Mucosa of rectum (tissue), 2 donors: ENCODE measurements at regions not wholly inside any gene's neighbourhood (a gene's known extent, or its start where the extent isn't known, plus 50 kb on each side); places are given as distances from the start of the nearest gene placed in this dataset.

Source experiments
- H3K27ac ChIP-seq, 2 donors: one replicate each; pipeline ENCODE4 v1.7.0; 2013; ENCODE audit warnings: inconsistent platforms in 2 of 2, low read depth in 2 of 2, low read length in 2 of 2
- H3K27me3 ChIP-seq, 2 donors: one replicate each; pipeline ENCODE4 v1.7.0; 2013; ENCODE audit warnings: low read length in 2 of 2; ENCODE audit not compliant: control insufficient read depth in 2 of 2, insufficient read depth in 2 of 2
- H3K36me3 ChIP-seq, 2 donors: one replicate each; pipeline ENCODE4 v1.7.0; 2013; ENCODE audit warnings: low read length in 2 of 2; ENCODE audit not compliant: control insufficient read depth in 2 of 2, insufficient read depth in 2 of 2
- H3K4me1 ChIP-seq, 2 donors: one replicate each; pipeline ENCODE4 v1.7.0; 2013; ENCODE audit warnings: low read length in 2 of 2, mild to moderate bottlenecking in 1 of 2; ENCODE audit not compliant: control insufficient read depth in 2 of 2, insufficient read depth in 2 of 2
- H3K4me3 ChIP-seq, 2 donors: one replicate each; pipeline ENCODE4 v1.7.0; 2013; ENCODE audit warnings: low read length in 2 of 2
- H3K9ac ChIP-seq, 2 donors: one replicate each; pipeline ENCODE4 v1.7.0; 2013; ENCODE audit warnings: low read length in 2 of 2, low read depth in 1 of 2, mild to moderate bottlenecking in 1 of 2
- H3K9me3 ChIP-seq, 2 donors: one replicate each; pipeline ENCODE4 v1.7.0; 2013; ENCODE audit warnings: low read length in 2 of 2; ENCODE audit not compliant: control insufficient read depth in 2 of 2
- donor health status: healthy.
- donor health status: Normal muscosa, but diverticular disease.

GRCh38 chr9:31637861-31638260 lies 746.6 kb upstream of the ACO1 start:
- no peaks in the 10 kb centered on the region for H3K27me3 ChIP-seq
- H3K4me1 ChIP-seq = no peaks in the 10 kb centered on the region
- no peak overlapping the region for H3K4me3 ChIP-seq
- no peak overlapping the region for H3K9ac ChIP-seq
- H3K9me3 ChIP-seq = no peaks in the 10 kb centered on the region
- H3K36me3 ChIP-seq = no peaks in the 10 kb centered on the region
- H3K27ac ChIP-seq = no peak overlapping the region

- no peak overlapping the region for H3K9ac ChIP-seq
- H3K4me3 ChIP-seq = no peak overlapping the region
- H3K27me3 ChIP-seq = no peaks in the 10 kb centered on the region
- no peaks in the 10 kb centered on the region for H3K36me3 ChIP-seq
- no peaks in the 10 kb centered on the region for H3K9me3 ChIP-seq
- H3K27ac ChIP-seq = no peak overlapping the region
- no peaks in the 10 kb centered on the region for H3K4me1 ChIP-seq
Measured at GRCh38 chr9:31639451-31639850, 745.0 kb upstream of the ACO1 start.

- Histone ChIP-seq H3K27me3 (no peaks in the 10 kb centered on the region), H3K4me1 (no peaks in the 10 kb centered on the region), H3K9me3 (no peaks in the 10 kb centered on the region), H3K27ac (no peak overlapping the region), H3K9ac (no peak overlapping the region), H3K36me3 (no peaks in the 10 kb centered on the region), H3K4me3 (no peak overlapping the region)
Measured at GRCh38 chr9:31669311-31669710, 715.1 kb upstream of the ACO1 start.

GRCh38 chr9:31671011-31671410 lies 713.4 kb upstream of the ACO1 start:
- Histone ChIP-seq H3K36me3 (no peaks in the 10 kb centered on the region), H3K27me3 (no peaks in the 10 kb centered on the region), H3K4me1 (no peaks in the 10 kb centered on the region), H3K9ac (no peak overlapping the region), H3K4me3 (no peak overlapping the region), H3K9me3 (no peaks in the 10 kb centered on the region), H3K27ac (no peak overlapping the region)

DNA sequence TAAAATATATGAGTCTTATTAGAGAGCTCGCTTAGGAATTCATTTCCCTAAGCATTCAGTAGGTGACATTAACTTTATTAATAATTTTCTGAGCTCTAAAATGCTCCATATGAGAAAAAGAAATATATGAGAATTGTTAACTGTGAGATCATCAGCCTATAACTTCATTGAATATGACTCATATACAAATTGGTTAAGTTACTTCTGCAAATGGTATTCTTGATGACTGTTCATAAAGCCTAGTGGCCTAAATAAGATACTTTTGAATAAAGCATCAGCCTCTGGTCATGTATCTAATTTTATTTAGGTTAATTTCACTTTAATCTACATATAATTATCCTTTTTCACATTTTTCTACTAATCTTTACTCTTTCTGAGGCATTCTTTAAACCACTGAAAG lies 710.2 kb upstream of the ACO1 start:
- no peak overlapping the region for H3K9ac ChIP-seq
- no peaks in the 10 kb centered on the region for H3K36me3 ChIP-seq
- no peaks in the 10 kb centered on the region for H3K9me3 ChIP-seq

GRCh38 chr9:31677415-31677814 lies 707.0 kb upstream of the ACO1 start:
- H3K4me3 ChIP-seq = no peak overlapping the region
- H3K4me1 ChIP-seq = no peaks in the 10 kb centered on the region
- H3K9ac ChIP-seq = no peak overlapping the region
- no peaks in the 10 kb centered on the region for H3K9me3 ChIP-seq
- no peaks in the 10 kb centered on the region for H3K27me3 ChIP-seq
- H3K36me3 ChIP-seq = no peaks in the 10 kb centered on the region
- no peak overlapping the region for H3K27ac ChIP-seq

More for the DNA sequence above, 710.2 kb upstream of the ACO1 start:
- H3K4me3 ChIP-seq = no peak overlapping the region
- no peak overlapping the region for H3K27ac ChIP-seq
- no peaks in the 10 kb centered on the region for H3K27me3 ChIP-seq
- no peaks in the 10 kb centered on the region for H3K4me1 ChIP-seq

DNA sequence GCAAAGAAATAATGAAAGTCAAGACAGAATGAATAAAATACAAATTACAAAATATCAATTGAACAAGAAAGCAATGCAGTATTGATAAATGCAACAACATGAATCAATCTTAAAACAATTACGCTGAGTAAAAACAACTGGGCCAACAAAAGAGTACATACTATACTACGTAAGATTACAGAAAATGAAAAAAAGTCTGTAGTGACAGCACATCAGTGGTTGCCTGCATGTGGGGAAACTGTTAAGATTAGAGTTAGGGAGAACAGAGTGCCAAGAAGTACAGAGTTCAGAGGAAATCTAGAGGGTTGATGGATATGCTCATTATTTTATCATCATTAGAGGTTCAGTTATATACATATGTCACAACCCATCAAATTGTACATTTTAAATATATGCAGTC lies 706.6 kb upstream of the ACO1 start:
- Histone ChIP-seq H3K9ac (no peak overlapping the region), H3K4me1 (no peaks in the 10 kb centered on the region)

DNA sequence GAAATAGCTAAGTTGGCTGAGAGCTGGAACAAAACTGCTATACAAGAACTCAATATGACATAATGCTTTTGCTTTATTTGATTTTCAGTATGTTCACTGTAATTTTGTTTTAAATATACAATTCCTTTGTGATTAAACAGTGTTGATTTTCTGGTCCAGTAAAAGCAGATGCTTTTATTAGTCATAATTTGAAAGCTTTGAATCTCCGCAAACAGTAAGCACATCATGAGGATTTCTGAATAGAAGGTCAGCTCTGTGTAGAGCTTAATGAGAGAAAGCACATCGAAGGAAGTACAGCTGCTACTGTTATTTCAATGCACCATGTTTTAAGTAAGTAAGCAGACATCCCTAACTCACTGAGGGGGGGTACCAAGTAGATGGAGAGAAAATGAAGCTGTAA lies 701.3 kb upstream of the ACO1 start:
- no peak overlapping the region for H3K9ac ChIP-seq
- no peaks in the 10 kb centered on the region for H3K4me1 ChIP-seq
- no peaks in the 10 kb centered on the region for H3K36me3 ChIP-seq
- H3K27me3 ChIP-seq = no peaks in the 10 kb centered on the region
- no peaks in the 10 kb centered on the region for H3K9me3 ChIP-seq
- H3K4me3 ChIP-seq = no peak overlapping the region
- no peak overlapping the region for H3K27ac ChIP-seq

More for the DNA sequence above, 706.6 kb upstream of the ACO1 start:
- H3K27me3 ChIP-seq = no peaks in the 10 kb centered on the region
- no peaks in the 10 kb centered on the region for H3K36me3 ChIP-seq
- H3K4me3 ChIP-seq = no peak overlapping the region
- no peaks in the 10 kb centered on the region for H3K9me3 ChIP-seq
- no peak overlapping the region for H3K27ac ChIP-seq

- Histone ChIP-seq H3K9ac (no peak overlapping the region), H3K4me3 (no peak overlapping the region), H3K36me3 (no peaks in the 10 kb centered on the region), H3K27ac (no peak overlapping the region), H3K9me3 (no peaks in the 10 kb centered on the region), H3K27me3 (no peaks in the 10 kb centered on the region), H3K4me1 (no peaks in the 10 kb centered on the region)
Measured at GRCh38 chr9:31697956-31698355, 686.5 kb upstream of the ACO1 start.

GRCh38 chr9:31699836-31700235 lies 684.6 kb upstream of the ACO1 start:
- no peaks in the 10 kb centered on the region for H3K9me3 ChIP-seq
- no peaks in the 10 kb centered on the region for H3K4me1 ChIP-seq
- H3K4me3 ChIP-seq = no peak overlapping the region
- no peak overlapping the region for H3K9ac ChIP-seq
- no peaks in the 10 kb centered on the region for H3K27me3 ChIP-seq
- no peak overlapping the region for H3K27ac ChIP-seq
- no peaks in the 10 kb centered on the region for H3K36me3 ChIP-seq
